A549 (cell line): ENCODE measurements at regions not wholly inside any gene's neighbourhood (a gene's known extent, or its start where the extent isn't known, plus 50 kb on each side); places are given as distances from the start of the nearest gene placed in this dataset.

Experiments
- ATAC-seq, 2 experiments: fragments of 200-7000 bp in 1 of 2; fragments of >200 bp in 1 of 2; cut with Nextera tagmentation in 1 of 2; cut with Tn5 transposase in 1 of 2; 3 replicates each; pipeline versions ENCODE4 v1.8.0 to v1.9.1; 2018 to 2020; ENCODE audit warnings: mild to moderate bottlenecking in 1 of 2, moderate library complexity in 1 of 2
- CTCF ChIA-PET: fragments of 300-600 bp; sonication (Branson Sonifier 250); formaldehyde crosslinking; extraction: SDS; loops from one replicate; lab custom pipeline; 2021; ENCODE audit warnings: antibody characterized with exemption, inconsistent platforms; lab: Yijun Ruan, JAX
- POLR2A ChIA-PET: fragments of 350-600 bp; formaldehyde crosslinking; extraction: SDS; loops from one replicate; lab custom pipeline; 2021; ENCODE audit warnings: antibody characterized with exemption, inconsistent platforms; lab: Yijun Ruan, JAX
- DNase-seq, 2 experiments: peaks; one replicate each; pipeline versions ENCODE4 v3.0.0 to v3.0.0-alpha.2; 2011 to 2016; ENCODE audit warnings: low read depth in 1 of 2, low spot score in 1 of 2
- FAIRE-seq: peaks from 2 replicates; lab custom pipeline; 2011; peaks lifted over from hg19 to GRCh38; lab: Jason Lieb, UNC
- H3K27ac ChIP-seq, 2 experiments: fragments of >200 bp; sonication (Bioruptor Twin); formaldehyde crosslinking; 3 replicates each; pipeline ENCODE4 v1.5.1; 2016 to 2017
- H3K4me1 ChIP-seq: fragments of >200 bp; sonication (Bioruptor Twin); formaldehyde crosslinking; 3 replicates; pipeline ENCODE4 v1.6.1; 2016
- H3K4me2 ChIP-seq: fragments of >200 bp; sonication (Bioruptor Twin); formaldehyde crosslinking; 3 replicates; pipeline ENCODE4 v1.6.1; 2016
- H3K4me3 ChIP-seq: fragments of >200 bp; sonication (Bioruptor Twin); formaldehyde crosslinking; 3 replicates; pipeline ENCODE4 v1.5.1; 2016
- H3K9me3 ChIP-seq: fragments of >200 bp; sonication (Bioruptor Twin); formaldehyde crosslinking; 3 replicates; pipeline ENCODE4 v1.6.1; 2016
- CHD4 ChIP-seq: fragments of 200-600 bp; sonication (generic); IDR thresholded peaks from 2 replicates; pipeline ENCODE4 v1.6.1; 2016; ENCODE audit warnings: antibody characterized with exemption, mild to moderate bottlenecking, borderline replicate concordance
- EHF ChIP-seq: fragments of 250-450 bp; sonication (Bioruptor Pico); IDR thresholded peaks from 2 replicates; pipeline ENCODE4 v1.5.0; 2020; ENCODE audit warnings: mild to moderate bottlenecking
- EHMT2 ChIP-seq: fragments of 200-600 bp; sonication (generic); IDR thresholded peaks from 2 replicates; pipeline ENCODE4 v1.6.1; 2016; ENCODE audit warnings: antibody characterized with exemption, low read depth, mild to moderate bottlenecking, moderate library complexity
- ESRRA ChIP-seq: fragments of 150-350 bp; IDR thresholded peaks from 2 replicates; pipeline ENCODE4 v1.6.1; 2014; ENCODE audit warnings: mild to moderate bottlenecking, low read length, borderline replicate concordance
- FOSB ChIP-seq: fragments of 250-450 bp; sonication (Bioruptor Pico); IDR thresholded peaks from 2 replicates; pipeline ENCODE4 v1.5.0; 2020; ENCODE audit warnings: mild to moderate bottlenecking, moderate library complexity
- GATA3 ChIP-seq: IDR thresholded peaks from 2 replicates; pipeline ENCODE4 v1.6.1; 2012; ENCODE audit warnings: borderline replicate concordance
- HOXB13 ChIP-seq: fragments of 250-450 bp; sonication (Bioruptor Pico); IDR thresholded peaks from 2 replicates; pipeline ENCODE4 v1.5.0; 2020; ENCODE audit warnings: low read depth, mild to moderate bottlenecking, moderate library complexity
- JUN ChIP-seq, 2 experiments: fragments of >200 bp; sonication (Bioruptor Twin); formaldehyde crosslinking; IDR thresholded peaks; 2 replicates in 1 of 2; 3 replicates in 1 of 2; pipeline ENCODE4 v1.6.1; 2016 to 2017
- NPAS2 ChIP-seq: fragments of 250-450 bp; sonication (Bioruptor Pico); IDR thresholded peaks from 2 replicates; pipeline ENCODE4 v1.8.0; 2022; ENCODE audit warnings: mild to moderate bottlenecking, moderate library complexity, borderline replicate concordance
- NR3C1 ChIP-seq: fragments of >200 bp; sonication (Bioruptor Twin); formaldehyde crosslinking; IDR thresholded peaks from 3 replicates; pipeline ENCODE4 v1.6.1; 2017
- POLR2A ChIP-seq: IDR thresholded peaks from 2 replicates; pipeline ENCODE4 v1.6.1; 2012; ENCODE audit warnings: mild to moderate bottlenecking, low read length
- RAD21 ChIP-seq, 2 experiments: fragments of >200 bp in 1 of 2; sonication (Bioruptor Twin) in 1 of 2; formaldehyde crosslinking in 1 of 2; IDR thresholded peaks in 1 of 2; conservative IDR thresholded peaks in 1 of 2; 2 replicates in 1 of 2; 3 replicates in 1 of 2; pipeline ENCODE4 v1.6.1; 2012 to 2018; ENCODE audit warnings: inconsistent platforms in 1 of 2
- RFX5 ChIP-seq: fragments of 450-650 bp; IDR thresholded peaks from 2 replicates; pipeline ENCODE4 v1.7.1; 2014; ENCODE audit warnings: antibody characterized with exemption, mild to moderate bottlenecking, moderate library complexity
- RNF2 ChIP-seq: fragments of 200-600 bp; sonication (generic); IDR thresholded peaks from 2 replicates; pipeline ENCODE4 v1.6.1; 2016; ENCODE audit warnings: low read depth, mild to moderate bottlenecking, antibody characterized with exemption, moderate library complexity, borderline replicate concordance
- SMC3 ChIP-seq: fragments of >200 bp; sonication (Bioruptor Twin); formaldehyde crosslinking; IDR thresholded peaks from 3 replicates; pipeline ENCODE4 v1.6.1; 2018; ENCODE audit warnings: inconsistent platforms
- SREBF2 ChIP-seq: fragments of 450-650 bp; IDR thresholded peaks from 2 replicates; pipeline ENCODE4 v1.6.1; 2014; ENCODE audit warnings: mild to moderate bottlenecking, moderate library complexity
- TFCP2L1 ChIP-seq: fragments of 250-450 bp; sonication (Bioruptor Pico); IDR thresholded peaks from 2 replicates; pipeline ENCODE4 v1.5.0; 2021; ENCODE audit warnings: mild to moderate bottlenecking
- TP53 ChIP-seq: fragments of 250-450 bp; sonication (Bioruptor Pico); IDR thresholded peaks from 2 replicates; pipeline ENCODE4 v1.5.0; 2021; ENCODE audit warnings: mild to moderate bottlenecking, moderate library complexity
- USF2 ChIP-seq: fragments of 450-650 bp; IDR thresholded peaks from 2 replicates; pipeline ENCODE4 v1.6.1; 2014; ENCODE audit warnings: antibody characterized with exemption
- ZC3H11A ChIP-seq: fragments of 450-650 bp; IDR thresholded peaks from 2 replicates; pipeline ENCODE4 v1.6.1; 2014; ENCODE audit warnings: antibody characterized with exemption, mild to moderate bottlenecking
- ZNF302 ChIP-seq: fragments of 250-450 bp; sonication (Bioruptor Pico); IDR thresholded peaks from 2 replicates; pipeline ENCODE4 v1.9.0; 2021; ENCODE audit warnings: inconsistent platforms, mild to moderate bottlenecking, moderate library complexity
- WGBS: methylation state at CpG from one replicate; pipeline ENCODE4 v1.1.6; 2017; ENCODE audit errors: missing lambda C conversion rate; 5-methylcytosine and 5-hydroxymethylcytosine counted together
- TF ChIP-seq, protein P1 (sequence below): fragments of >200 bp; sonication (Bioruptor Twin); formaldehyde crosslinking; IDR thresholded peaks from 3 replicates; pipeline ENCODE4 v1.6.1; 2016
- TF ChIP-seq, protein P2 (sequence below): IDR thresholded peaks from 2 replicates; pipeline ENCODE4 v1.6.1; 2012
- TF ChIP-seq, protein P3 (sequence below): fragments of 250-450 bp; sonication (Bioruptor Pico); IDR thresholded peaks from 2 replicates; pipeline ENCODE4 v1.5.0; 2021; ENCODE audit warnings: mild to moderate bottlenecking, moderate library complexity, borderline replicate concordance
- TF ChIP-seq, protein P4 (sequence below): fragments of 200-600 bp; sonication (generic); IDR thresholded peaks from 2 replicates; pipeline ENCODE4 v1.6.1; 2016; ENCODE audit warnings: antibody characterized with exemption, mild to moderate bottlenecking, moderate library complexity
- TF ChIP-seq, protein P5 (sequence below): fragments of >200 bp; sonication (Bioruptor Twin); formaldehyde crosslinking; IDR thresholded peaks from 2 replicates; pipeline ENCODE4 v1.6.1; 2016

GRCh38 chr16:48081656-48082055, 74.1 kb downstream of the ABCC12 start (continued):
- TF ChIP-seq, protein P1, sequence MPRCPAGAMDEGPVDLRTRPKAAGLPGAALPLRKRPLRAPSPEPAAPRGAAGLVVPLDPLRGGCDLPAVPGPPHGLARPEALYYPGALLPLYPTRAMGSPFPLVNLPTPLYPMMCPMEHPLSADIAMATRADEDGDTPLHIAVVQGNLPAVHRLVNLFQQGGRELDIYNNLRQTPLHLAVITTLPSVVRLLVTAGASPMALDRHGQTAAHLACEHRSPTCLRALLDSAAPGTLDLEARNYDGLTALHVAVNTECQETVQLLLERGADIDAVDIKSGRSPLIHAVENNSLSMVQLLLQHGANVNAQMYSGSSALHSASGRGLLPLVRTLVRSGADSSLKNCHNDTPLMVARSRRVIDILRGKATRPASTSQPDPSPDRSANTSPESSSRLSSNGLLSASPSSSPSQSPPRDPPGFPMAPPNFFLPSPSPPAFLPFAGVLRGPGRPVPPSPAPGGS, result 0 out of 3 replicates have a peak, but pooled peaks have one; percentile 19
- TF ChIP-seq HOXB13 (CRISPR knock-in tag), result no peak
- TF ChIP-seq, protein P2, sequence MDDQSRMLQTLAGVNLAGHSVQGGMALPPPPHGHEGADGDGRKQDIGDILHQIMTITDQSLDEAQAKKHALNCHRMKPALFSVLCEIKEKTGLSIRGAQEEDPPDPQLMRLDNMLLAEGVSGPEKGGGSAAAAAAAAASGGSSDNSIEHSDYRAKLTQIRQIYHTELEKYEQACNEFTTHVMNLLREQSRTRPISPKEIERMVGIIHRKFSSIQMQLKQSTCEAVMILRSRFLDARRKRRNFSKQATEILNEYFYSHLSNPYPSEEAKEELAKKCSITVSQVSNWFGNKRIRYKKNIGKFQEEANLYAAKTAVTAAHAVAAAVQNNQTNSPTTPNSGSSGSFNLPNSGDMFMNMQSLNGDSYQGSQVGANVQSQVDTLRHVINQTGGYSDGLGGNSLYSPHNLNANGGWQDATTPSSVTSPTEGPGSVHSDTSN, result no peak
- peak; percentile 37 to 44; a peak in 2 of 5 replicates for TF ChIP-seq JUN (IDR thresholded peaks at IDR 0.05)
- TF ChIP-seq TP53 (CRISPR knock-in tag), result no peak
- no peak for TF ChIP-seq TFCP2L1
- TF ChIP-seq USF2, result no peak
- TF ChIP-seq NPAS2 (CRISPR knock-in tag), result no peak
- no peak for TF ChIP-seq POLR2A
- no peak for TF ChIP-seq RFX5
- TF ChIP-seq ZNF302, result no peak
- TF ChIP-seq SREBF2, result no peak
- peak in 1 of 2 experiments; percentile 20; a peak in 1 of 5 replicates for TF ChIP-seq RAD21 (conservative IDR thresholded peaks at IDR 0.05 in 1 of 2, IDR thresholded peaks at IDR 0.05 in 1 of 2)
- TF ChIP-seq CHD4, result no peak
- TF ChIP-seq, protein P3, sequence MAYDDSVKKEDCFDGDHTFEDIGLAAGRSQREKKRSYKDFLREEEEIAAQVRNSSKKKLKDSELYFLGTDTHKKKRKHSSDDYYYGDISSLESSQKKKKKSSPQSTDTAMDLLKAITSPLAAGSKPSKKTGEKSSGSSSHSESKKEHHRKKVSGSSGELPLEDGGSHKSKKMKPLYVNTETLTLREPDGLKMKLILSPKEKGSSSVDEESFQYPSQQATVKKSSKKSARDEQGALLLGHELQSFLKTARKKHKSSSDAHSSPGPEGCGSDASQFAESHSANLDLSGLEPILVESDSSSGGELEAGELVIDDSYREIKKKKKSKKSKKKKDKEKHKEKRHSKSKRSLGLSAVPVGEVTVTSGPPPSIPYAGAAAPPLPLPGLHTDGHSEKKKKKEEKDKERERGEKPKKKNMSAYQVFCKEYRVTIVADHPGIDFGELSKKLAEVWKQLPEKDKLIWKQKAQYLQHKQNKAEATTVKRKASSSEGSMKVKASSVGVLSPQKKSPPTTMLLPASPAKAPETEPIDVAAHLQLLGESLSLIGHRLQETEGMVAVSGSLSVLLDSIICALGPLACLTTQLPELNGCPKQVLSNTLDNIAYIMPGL (CRISPR knock-in tag), result no peak
- TF ChIP-seq SMC3, result no peak
- TF ChIP-seq GATA3, result peak; percentile 53
- no peak for TF ChIP-seq EHMT2
- TF ChIP-seq, protein P4, sequence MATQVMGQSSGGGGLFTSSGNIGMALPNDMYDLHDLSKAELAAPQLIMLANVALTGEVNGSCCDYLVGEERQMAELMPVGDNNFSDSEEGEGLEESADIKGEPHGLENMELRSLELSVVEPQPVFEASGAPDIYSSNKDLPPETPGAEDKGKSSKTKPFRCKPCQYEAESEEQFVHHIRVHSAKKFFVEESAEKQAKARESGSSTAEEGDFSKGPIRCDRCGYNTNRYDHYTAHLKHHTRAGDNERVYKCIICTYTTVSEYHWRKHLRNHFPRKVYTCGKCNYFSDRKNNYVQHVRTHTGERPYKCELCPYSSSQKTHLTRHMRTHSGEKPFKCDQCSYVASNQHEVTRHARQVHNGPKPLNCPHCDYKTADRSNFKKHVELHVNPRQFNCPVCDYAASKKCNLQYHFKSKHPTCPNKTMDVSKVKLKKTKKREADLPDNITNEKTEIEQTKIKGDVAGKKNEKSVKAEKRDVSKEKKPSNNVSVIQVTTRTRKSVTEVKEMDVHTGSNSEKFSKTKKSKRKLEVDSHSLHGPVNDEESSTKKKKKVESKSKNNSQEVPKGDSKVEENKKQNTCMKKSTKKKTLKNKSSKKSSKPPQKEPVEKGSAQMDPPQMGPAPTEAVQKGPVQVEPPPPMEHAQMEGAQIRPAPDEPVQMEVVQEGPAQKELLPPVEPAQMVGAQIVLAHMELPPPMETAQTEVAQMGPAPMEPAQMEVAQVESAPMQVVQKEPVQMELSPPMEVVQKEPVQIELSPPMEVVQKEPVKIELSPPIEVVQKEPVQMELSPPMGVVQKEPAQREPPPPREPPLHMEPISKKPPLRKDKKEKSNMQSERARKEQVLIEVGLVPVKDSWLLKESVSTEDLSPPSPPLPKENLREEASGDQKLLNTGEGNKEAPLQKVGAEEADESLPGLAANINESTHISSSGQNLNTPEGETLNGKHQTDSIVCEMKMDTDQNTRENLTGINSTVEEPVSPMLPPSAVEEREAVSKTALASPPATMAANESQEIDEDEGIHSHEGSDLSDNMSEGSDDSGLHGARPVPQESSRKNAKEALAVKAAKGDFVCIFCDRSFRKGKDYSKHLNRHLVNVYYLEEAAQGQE, result no peak

DNA sequence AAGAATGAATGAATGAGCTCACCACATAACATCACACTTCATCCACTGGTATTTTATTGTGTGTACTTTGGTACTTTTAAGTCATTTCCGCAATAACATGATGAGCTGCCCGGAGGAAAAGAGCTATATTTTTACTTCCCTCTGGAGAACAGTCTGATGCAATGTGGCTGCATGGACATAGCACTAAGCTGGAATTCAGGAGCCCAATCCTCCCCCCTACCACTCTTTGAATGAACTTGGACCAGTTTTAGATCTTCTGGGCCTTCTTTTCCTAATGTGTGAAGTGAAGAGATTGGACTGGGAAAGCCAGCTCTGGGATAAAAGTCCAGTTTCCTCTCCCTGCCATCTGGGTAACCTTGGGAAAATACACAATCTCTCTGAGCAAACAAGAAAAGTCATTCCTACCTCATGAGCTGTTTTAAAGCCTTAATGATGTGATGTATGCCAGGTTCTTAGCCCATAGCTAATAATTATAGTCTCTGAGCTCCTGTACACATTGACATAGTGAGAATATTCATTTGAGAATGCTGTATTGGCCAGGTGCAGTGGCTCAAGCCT, 79.3 kb downstream of the ABCC12 start:
- ATAC-seq, result peak; percentile 87 to 88
- peak; percentile 34 to 89 for DNase-seq
- TF ChIP-seq, protein P2, result no peak
- TF ChIP-seq RNF2, result no peak
- TF ChIP-seq TP53 (CRISPR knock-in tag), result no peak
- TF ChIP-seq SMC3, result no peak
- TF ChIP-seq ESRRA, result no peak
- TF ChIP-seq, protein P1, result peak; percentile 65; the same call in 1 of the 3 replicates
- no peak for TF ChIP-seq HOXB13 (CRISPR knock-in tag)
- no peak for TF ChIP-seq ZNF302
- TF ChIP-seq FOSB (CRISPR knock-in tag), result no peak
- no peak for TF ChIP-seq EHF (CRISPR knock-in tag)
- TF ChIP-seq, protein P5, sequence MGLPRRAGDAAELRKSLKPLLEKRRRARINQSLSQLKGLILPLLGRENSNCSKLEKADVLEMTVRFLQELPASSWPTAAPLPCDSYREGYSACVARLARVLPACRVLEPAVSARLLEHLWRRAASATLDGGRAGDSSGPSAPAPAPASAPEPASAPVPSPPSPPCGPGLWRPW, result peak; percentile 30; the same call in 1 of the 2 replicates
- TF ChIP-seq NR3C1, result no peak
- no peak for TF ChIP-seq ZC3H11A

More for the DNA sequence above, 79.3 kb downstream of the ABCC12 start:
- peaks cover 38% of the 10 kb centered on the region for H3K4me1 ChIP-seq
- WGBS, result 29% methylated on average over 2 of the region's 2 CpGs
- peak; percentile 79 for FAIRE-seq
- peak overlapping the region; percentile 52 for H3K4me2 ChIP-seq
- peak overlapping the region; percentile 81 to 83 for H3K27ac ChIP-seq
- ChIA-PET CTCF (interaction anchor here (0.6 to 1.0 kb wide), 9 partner anchors 10 to 81 kb away, joined by 3 to 4 read pairs (median 3); no protein-coding TSS in a partner anchor), POLR2A (interaction anchor here (0.9 to 1.2 kb wide), 3 partner anchors 46 to 933 kb away, joined by 3 to 5 read pairs (median 4); partner anchors contain the start of gene NETO2)
- no peak overlapping the region for H3K4me3 ChIP-seq
- H3K9me3 ChIP-seq, result peaks cover 9% of the 10 kb centered on the region; the same call in 2 of the 3 replicates
